ENCODE measurements at regions not wholly inside any gene's neighbourhood (a gene's known extent, or its start where the extent isn't known, plus 50 kb on each side); places are given as distances from the start of the nearest gene placed in this dataset.

DNA sequence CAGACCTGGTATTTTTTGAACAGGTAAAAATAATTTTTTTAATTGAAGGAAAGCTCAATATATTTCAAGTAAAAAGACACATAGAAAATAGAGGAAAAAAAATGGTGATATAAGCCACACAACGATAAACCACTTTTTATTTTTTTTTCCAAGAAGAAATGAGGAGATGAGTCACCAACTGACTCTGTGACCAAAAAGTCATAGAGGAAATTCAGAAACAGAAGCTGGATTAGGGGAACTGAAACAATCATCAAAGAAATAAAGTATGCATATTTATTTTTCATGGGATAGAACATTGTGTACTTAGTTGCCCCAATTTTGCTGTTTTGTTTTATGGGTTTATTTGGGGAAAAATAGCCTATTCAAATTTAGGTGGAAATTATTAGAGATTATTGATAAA is 176.8 kb upstream of the AGR3 start:
- Histone ChIP-seq H3K4me2 (ENCODE audit: low read length) (no peak overlapping the region), H2AFZ (ENCODE audit: low read depth, low read length, poor library complexity, severe bottlenecking) (no peak overlapping the region), H4K20me1 (ENCODE audit: insufficient read depth) (no peaks in the 10 kb centered on the region), H3K79me2 (ENCODE audit: insufficient read depth, low read length) (no peaks in the 10 kb centered on the region), H3K9ac (ENCODE audit: low read length) (no peak overlapping the region), H3K36me3 (ENCODE audit: control insufficient read depth in 1 of 2, insufficient read depth in 2 of 2, low read length in 2 of 2) (no peaks in the 10 kb centered on the region), H3K9me3 (ENCODE audit: control insufficient read depth in 1 of 2, insufficient read depth in 1 of 2, low read depth in 1 of 2, low read length in 2 of 2) (no peaks in the 10 kb centered on the region), H3K27me3 (ENCODE audit: insufficient read depth, low read length) (no peaks in the 10 kb centered on the region), H3K27ac (ENCODE audit: low read depth, low read length) (no peak overlapping the region), H3K9me2 (ENCODE audit: insufficient read depth) (no peaks in the 10 kb centered on the region), H3K4me1 (ENCODE audit: control insufficient read depth in 1 of 2, insufficient read depth in 2 of 2, low read length in 2 of 2) (no peaks in the 10 kb centered on the region), H3K4me3 (replicated peaks in 1 of 2; ENCODE audit: low read depth in 1 of 2, low read length in 2 of 2) (no peak overlapping the region)
- intact Hi-C loops (cut with micrococcal nuclease), result no loop called here
- RAD21 ChIA-PET (ENCODE audit: low non-redundant PET in 1 of 2, low total read pairs in 2 of 2, uncharacterized antibody in 2 of 2, unreplicated experiment in 2 of 2), result no interaction called here
- CTCF ChIA-PET, result no interaction called here
- TF ChIP-seq, protein P1, sequence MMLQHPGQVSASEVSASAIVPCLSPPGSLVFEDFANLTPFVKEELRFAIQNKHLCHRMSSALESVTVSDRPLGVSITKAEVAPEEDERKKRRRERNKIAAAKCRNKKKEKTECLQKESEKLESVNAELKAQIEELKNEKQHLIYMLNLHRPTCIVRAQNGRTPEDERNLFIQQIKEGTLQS (IDR thresholded peaks at IDR 0.05), result no peak
- TF ChIP-seq EGR1 (IDR thresholded peaks at IDR 0.05; ENCODE audit: low read depth), result no peak
- no peak for TF ChIP-seq EZH2 (IDR thresholded peaks at IDR 0.05)
- no peak for TF ChIP-seq POLR2AphosphoS5 (IDR thresholded peaks at IDR 0.05; ENCODE audit: low read depth, low read length)
- TF ChIP-seq, protein P2, sequence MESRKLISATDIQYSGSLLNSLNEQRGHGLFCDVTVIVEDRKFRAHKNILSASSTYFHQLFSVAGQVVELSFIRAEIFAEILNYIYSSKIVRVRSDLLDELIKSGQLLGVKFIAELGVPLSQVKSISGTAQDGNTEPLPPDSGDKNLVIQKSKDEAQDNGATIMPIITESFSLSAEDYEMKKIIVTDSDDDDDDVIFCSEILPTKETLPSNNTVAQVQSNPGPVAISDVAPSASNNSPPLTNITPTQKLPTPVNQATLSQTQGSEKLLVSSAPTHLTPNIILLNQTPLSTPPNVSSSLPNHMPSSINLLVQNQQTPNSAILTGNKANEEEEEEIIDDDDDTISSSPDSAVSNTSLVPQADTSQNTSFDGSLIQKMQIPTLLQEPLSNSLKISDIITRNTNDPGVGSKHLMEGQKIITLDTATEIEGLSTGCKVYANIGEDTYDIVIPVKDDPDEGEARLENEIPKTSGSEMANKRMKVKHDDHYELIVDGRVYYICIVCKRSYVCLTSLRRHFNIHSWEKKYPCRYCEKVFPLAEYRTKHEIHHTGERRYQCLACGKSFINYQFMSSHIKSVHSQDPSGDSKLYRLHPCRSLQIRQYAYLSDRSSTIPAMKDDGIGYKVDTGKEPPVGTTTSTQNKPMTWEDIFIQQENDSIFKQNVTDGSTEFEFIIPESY (IDR thresholded peaks at IDR 0.05; ENCODE audit: extremely low read depth, insufficient replicate concordance, low read length), result no peak
- TF ChIP-seq RAD21 (IDR thresholded peaks at IDR 0.05; ENCODE audit: low read depth), result no peak
- no peak for TF ChIP-seq SRF (IDR thresholded peaks at IDR 0.05; ENCODE audit: low read depth)
- no peak for TF ChIP-seq FOSL1 (IDR thresholded peaks at IDR 0.05; ENCODE audit: low read depth)
- no peak for TF ChIP-seq ZNF274 (IDR thresholded peaks at IDR 0.05; ENCODE audit: low read depth, low read length)
- TF ChIP-seq, protein P3, sequence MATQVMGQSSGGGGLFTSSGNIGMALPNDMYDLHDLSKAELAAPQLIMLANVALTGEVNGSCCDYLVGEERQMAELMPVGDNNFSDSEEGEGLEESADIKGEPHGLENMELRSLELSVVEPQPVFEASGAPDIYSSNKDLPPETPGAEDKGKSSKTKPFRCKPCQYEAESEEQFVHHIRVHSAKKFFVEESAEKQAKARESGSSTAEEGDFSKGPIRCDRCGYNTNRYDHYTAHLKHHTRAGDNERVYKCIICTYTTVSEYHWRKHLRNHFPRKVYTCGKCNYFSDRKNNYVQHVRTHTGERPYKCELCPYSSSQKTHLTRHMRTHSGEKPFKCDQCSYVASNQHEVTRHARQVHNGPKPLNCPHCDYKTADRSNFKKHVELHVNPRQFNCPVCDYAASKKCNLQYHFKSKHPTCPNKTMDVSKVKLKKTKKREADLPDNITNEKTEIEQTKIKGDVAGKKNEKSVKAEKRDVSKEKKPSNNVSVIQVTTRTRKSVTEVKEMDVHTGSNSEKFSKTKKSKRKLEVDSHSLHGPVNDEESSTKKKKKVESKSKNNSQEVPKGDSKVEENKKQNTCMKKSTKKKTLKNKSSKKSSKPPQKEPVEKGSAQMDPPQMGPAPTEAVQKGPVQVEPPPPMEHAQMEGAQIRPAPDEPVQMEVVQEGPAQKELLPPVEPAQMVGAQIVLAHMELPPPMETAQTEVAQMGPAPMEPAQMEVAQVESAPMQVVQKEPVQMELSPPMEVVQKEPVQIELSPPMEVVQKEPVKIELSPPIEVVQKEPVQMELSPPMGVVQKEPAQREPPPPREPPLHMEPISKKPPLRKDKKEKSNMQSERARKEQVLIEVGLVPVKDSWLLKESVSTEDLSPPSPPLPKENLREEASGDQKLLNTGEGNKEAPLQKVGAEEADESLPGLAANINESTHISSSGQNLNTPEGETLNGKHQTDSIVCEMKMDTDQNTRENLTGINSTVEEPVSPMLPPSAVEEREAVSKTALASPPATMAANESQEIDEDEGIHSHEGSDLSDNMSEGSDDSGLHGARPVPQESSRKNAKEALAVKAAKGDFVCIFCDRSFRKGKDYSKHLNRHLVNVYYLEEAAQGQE (IDR thresholded peaks at IDR 0.05; ENCODE audit: low read depth), result no peak
- no peak for TF ChIP-seq TCF7L2 (IDR thresholded peaks at IDR 0.05; ENCODE audit: borderline replicate concordance, extremely low read depth, insufficient read depth, insufficient read length)
- no peak for TF ChIP-seq CEBPB (IDR thresholded peaks at IDR 0.05; ENCODE audit: low read depth)
- TF ChIP-seq, protein P4, sequence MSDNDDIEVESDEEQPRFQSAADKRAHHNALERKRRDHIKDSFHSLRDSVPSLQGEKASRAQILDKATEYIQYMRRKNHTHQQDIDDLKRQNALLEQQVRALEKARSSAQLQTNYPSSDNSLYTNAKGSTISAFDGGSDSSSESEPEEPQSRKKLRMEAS (IDR thresholded peaks at IDR 0.05), result no peak
- TF ChIP-seq CBX3 (IDR thresholded peaks at IDR 0.05; ENCODE audit: low read depth), result no peak
- no peak for TF ChIP-seq ZFX (IDR thresholded peaks at IDR 0.05)
- no peak for TF ChIP-seq POLR2A (IDR thresholded peaks at IDR 0.05; ENCODE audit: borderline replicate concordance, extremely low read depth, insufficient read depth, insufficient read length)
- no peak for TF ChIP-seq YY1 (IDR thresholded peaks at IDR 0.05; ENCODE audit: extremely low read depth, insufficient replicate concordance, low read depth, low read length)
- no peak for TF ChIP-seq JUND (IDR thresholded peaks at IDR 0.05)
- no peak for TF ChIP-seq SP1 (IDR thresholded peaks at IDR 0.05; ENCODE audit: low read depth)
- no peak for TF ChIP-seq SIN3A (IDR thresholded peaks at IDR 0.05; ENCODE audit: low read depth)
- BruUV-seq (replicated peaks), result no TSS peak
- POLR2A ChIA-PET, result no interaction called here
- DNase-seq (ENCODE audit: low read depth, low spot score), result no peak
- no peak for ATAC-seq

All from HCT116 (cell line).